RWPE1 (cell line): ENCODE measurements at regions not wholly inside any gene's neighbourhood (a gene's known extent, or its start where the extent isn't known, plus 50 kb on each side); places are given as distances from the start of the nearest gene placed in this dataset.
"Not testable (repeated sequence)": the region's sequence is repeated elsewhere in the genome, so short reads cannot be mapped to it uniquely, and the experiment has no call there.

ENCODE experiments used
- CTCF ChIA-PET: fragments of 350-600 bp; sonication (Branson Sonifier 250); formaldehyde crosslinking; extraction: SDS; loops from one replicate; lab custom pipeline; 2021; lab: Yijun Ruan, JAX
- POLR2A ChIA-PET: fragments of 400-600 bp; formaldehyde crosslinking; extraction: SDS; loops from one replicate; lab custom pipeline; 2020; ENCODE audit warnings: antibody characterized with exemption; ENCODE audit not compliant: low non-redundant PET; lab: Yijun Ruan, JAX
- DNase-seq: peaks from one replicate; pipeline ENCODE4 v3.0.0; 2012; ENCODE audit warnings: low spot score
- H3K27ac ChIP-seq: fragments of 450-650 bp; 2 replicates; pipeline ENCODE4 v1.5.1; 2017
- TF ChIP-seq, protein P1 (sequence below): fragments of 450-650 bp; conservative IDR thresholded peaks from 2 replicates; pipeline ENCODE4 v1.5.1; 2017; ENCODE audit warnings: low read depth, mild to moderate bottlenecking

DNA sequence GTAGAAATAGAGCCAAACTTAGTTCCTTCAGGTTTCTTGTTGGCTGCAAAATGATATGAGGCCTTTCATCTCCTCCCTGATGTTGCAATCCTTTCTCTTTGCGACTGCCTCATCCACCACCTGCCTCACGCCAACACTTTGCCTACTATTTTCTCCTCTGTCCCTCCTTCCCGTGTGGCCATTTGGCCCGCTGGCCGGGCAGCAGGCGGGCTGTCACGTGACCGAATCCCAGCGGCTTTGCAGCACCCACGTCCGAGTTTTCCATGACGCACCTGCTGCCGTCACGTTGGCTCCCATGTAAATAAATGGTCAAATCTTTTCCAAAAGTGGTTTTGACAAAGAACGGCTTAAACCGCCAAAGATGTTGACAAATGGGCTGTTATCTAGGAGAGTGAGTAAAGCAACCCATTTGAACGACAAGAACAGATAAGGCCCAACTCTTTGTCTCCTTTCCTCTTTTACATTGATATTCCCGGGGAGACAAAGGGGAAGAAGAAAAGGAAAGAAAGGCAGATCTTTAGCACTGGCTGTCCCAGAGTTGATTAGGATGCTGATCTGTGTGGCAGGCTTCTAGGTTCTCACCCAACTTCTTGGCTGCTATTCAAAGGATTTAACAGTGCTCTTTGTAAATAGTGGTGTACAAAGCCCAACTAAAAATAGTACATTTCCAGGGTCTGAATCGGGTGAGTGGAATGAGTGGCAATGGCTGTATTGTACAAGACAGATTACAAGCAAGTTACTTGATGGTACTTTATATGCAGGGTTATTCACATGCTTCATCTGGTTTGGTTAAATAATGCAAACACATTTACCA, 174.2 kb upstream of the JADE1 start:
- no peak for DNase-seq
- TF ChIP-seq, protein P1, sequence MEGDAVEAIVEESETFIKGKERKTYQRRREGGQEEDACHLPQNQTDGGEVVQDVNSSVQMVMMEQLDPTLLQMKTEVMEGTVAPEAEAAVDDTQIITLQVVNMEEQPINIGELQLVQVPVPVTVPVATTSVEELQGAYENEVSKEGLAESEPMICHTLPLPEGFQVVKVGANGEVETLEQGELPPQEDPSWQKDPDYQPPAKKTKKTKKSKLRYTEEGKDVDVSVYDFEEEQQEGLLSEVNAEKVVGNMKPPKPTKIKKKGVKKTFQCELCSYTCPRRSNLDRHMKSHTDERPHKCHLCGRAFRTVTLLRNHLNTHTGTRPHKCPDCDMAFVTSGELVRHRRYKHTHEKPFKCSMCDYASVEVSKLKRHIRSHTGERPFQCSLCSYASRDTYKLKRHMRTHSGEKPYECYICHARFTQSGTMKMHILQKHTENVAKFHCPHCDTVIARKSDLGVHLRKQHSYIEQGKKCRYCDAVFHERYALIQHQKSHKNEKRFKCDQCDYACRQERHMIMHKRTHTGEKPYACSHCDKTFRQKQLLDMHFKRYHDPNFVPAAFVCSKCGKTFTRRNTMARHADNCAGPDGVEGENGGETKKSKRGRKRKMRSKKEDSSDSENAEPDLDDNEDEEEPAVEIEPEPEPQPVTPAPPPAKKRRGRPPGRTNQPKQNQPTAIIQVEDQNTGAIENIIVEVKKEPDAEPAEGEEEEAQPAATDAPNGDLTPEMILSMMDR: no peak
- no peak overlapping the region for H3K27ac ChIP-seq
- CTCF ChIA-PET: no interaction called here
- POLR2A ChIA-PET: no interaction called here

DNA sequence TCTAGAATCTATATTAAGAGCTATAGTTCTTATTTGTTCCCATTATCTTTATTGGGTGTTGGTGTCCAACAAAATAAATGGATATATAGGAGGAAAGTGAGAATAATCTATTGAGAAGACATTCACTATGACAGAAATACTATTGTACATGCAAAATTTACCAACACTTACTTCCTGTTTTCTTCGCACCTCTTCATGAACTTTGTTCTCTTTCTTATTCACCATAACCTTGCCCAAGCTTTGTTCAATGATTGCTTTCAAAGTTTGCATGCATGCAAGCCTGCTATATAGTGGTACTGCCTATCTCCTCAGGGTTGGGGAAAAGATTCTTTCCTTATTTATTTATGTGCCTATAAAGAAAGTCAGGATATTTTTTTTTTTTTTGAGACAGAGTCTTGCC, 176.4 kb upstream of the JADE1 start:
- no peak overlapping the region for H3K27ac ChIP-seq
- TF ChIP-seq, protein P1: no peak
- ChIA-PET POLR2A (no interaction called here), CTCF (interaction anchor here (1.2 kb wide), 1 partner anchor 179 kb away, joined by 5 read pairs; no protein-coding TSS in a partner anchor)
- no peak for DNase-seq

DNA sequence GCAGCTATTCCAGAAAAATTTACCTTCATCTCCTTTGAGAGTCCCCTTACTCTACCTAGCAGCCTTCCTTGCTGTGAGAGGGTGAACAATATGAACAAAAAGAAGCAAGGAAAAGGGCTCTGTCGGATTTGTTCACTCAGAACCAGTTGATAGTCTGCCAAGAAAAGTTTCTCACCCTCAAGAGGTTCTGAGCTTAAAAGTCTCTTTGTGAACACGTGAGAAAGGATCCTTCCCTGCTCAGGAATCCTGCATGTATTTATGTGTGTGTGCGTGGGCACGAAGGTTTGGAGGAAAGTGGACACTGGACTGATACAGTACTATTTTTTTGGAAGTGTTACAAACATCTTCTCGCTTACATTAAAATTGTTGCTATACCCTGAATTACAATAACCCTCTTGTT, 178.6 kb upstream of the JADE1 start:
- DNase-seq: no peak
- TF ChIP-seq, protein P1: no peak
- no peak overlapping the region for H3K27ac ChIP-seq
- CTCF ChIA-PET: no interaction called here
- POLR2A ChIA-PET: no interaction called here

DNA sequence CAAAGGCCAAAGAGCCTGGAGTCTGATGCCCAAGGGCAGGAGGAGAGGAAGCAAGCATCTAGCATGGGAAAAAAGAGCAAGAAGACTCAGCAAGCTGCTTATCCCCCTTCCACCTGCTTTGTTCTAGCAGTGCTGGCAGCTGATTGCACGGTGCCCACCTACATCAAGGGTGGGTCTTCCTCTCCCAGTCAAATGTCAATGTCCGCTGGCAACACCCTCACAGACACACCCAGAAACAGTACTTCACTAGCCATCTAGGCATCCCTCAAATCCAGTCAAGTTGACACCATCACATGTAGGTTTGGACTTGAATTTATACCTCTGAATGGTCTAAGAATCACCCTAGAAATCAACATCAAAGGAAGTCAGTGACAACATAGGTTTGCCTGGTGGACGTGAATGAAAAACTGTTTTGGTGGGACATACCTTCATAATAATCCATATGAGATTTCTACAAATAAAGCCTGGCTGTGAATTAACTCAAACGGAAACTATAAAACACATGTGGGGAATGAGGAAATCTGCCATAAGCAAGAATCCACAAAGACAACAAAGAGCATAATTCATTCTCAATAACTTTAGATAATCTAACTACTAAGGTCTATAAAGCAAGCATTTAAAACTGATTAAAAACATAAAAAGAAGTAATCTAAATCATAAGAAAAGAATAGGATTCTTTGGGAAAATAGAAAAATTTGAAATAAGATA, 185.8 kb upstream of the JADE1 start:
- H3K27ac ChIP-seq: no peak overlapping the region
- DNase-seq: no peak
- TF ChIP-seq, protein P1: no peak
- POLR2A ChIA-PET: no interaction called here
- CTCF ChIA-PET: no interaction called here

DNA sequence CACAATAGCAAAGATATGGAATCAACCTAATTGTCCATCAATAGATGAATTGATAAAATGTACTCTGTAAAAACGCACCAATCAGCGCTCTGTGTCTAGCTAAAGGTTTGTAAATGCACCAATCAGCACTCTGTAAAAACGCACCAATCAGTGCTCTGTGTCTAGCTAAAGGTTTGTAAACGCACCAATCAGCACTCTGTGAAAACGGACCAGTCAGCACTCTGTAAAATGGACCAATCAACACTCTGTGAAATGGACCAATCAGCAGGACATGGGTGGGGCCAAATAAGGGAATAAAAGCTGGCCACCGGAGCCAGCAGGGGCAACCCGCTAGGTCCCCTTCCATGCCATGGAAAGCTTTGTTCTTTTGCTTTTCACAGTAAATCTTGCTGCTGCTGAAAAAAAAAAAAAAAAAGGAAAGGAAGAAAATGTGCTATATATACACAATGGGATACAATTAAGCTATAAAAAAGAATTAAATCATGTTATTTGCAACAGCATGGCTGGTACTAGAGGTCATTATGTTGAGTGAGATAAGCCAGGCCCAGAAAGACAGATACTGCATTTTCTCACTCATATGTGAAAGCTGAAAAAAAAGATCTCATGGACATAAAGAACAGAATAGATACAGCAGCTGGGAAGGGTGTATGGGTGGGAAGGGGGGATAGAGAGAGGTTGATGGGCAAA, 189.1 kb upstream of the JADE1 start:
- ChIA-PET CTCF (interaction anchor here (0.5 to 0.7 kb wide), 2 partner anchors 98 to 388 kb away, joined by 4 to 8 read pairs; no protein-coding TSS in a partner anchor), POLR2A (interaction anchor here (0.5 kb wide), 1 partner anchor 190 kb away, joined by 3 read pairs; no protein-coding TSS in a partner anchor)
- DNase-seq, H3K27ac ChIP-seq: not testable (repeated sequence)

DNA sequence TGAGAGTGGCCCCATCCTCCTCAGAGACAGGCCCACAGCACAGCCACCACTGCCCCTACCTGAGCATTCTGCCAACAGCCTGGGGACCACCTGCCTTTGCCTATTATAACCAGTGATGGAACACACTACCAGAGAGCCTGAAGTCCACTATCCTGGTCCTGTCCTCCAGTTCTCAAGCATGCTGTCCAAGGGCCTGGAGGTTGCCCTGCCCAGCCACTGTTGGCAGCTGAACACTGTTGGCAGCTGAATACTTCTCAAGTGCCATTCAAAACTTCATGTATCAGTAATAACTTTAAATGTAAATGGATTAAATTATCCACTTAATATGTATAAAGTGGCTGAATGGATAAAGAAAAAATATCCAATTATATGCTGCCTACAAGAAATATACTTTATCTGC, 194.3 kb upstream of the JADE1 start:
- CTCF ChIA-PET: no interaction called here
- POLR2A ChIA-PET: no interaction called here
- TF ChIP-seq, protein P1: no peak
- no peak for DNase-seq
- no peak overlapping the region for H3K27ac ChIP-seq
